OCI-LY7 (cell line): ENCODE measurements at regions not wholly inside any gene's neighbourhood (a gene's known extent, or its start where the extent isn't known, plus 50 kb on each side); places are given as distances from the start of the nearest gene placed in this dataset.

Source experiments
- BruUV-seq: library from RNA; stranded (reverse); fragments of 400-500 nt; replicated peaks from 2 replicates; lab custom pipeline; 2021; lab: Mats Ljungman, UMichigan
- CTCF ChIA-PET: fragments of 300-600 bp; sonication (Branson Sonifier 250); formaldehyde crosslinking; loops from one replicate; lab custom pipeline; 2022; ENCODE audit warnings: antibody characterized with exemption; ENCODE audit not compliant: unreplicated experiment; lab: Charles Lee
- POLR2A ChIA-PET: fragments of 300-600 bp; sonication (Branson Sonifier 250); formaldehyde crosslinking; loops from one replicate; lab custom pipeline; 2022; ENCODE audit warnings: antibody characterized with exemption; lab: Charles Lee
- DNase-seq: peaks from one replicate; pipeline ENCODE4 v3.0.0-alpha.2; 2015; ENCODE audit warnings: low spot score
- H2AFZ ChIP-seq: fragments of 200-600 bp; sonication (generic), shearing (Covaris generic); 2 replicates; pipeline ENCODE4 v1.6.1; 2014; ENCODE audit warnings: mild to moderate bottlenecking, antibody characterized with exemption, low read length, moderate library complexity
- H3K27ac ChIP-seq: fragments of 200-600 bp; sonication (generic); 2 replicates; pipeline ENCODE4 v1.5.1; 2014; ENCODE audit warnings: mixed run types, low read depth, mild to moderate bottlenecking, moderate library complexity, low read length, inconsistent platforms; ENCODE audit not compliant: poor library complexity, severe bottlenecking
- H3K36me3 ChIP-seq: fragments of 200-600 bp; sonication (generic); 2 replicates; pipeline ENCODE4 v1.6.1; 2014; ENCODE audit warnings: mild to moderate bottlenecking, antibody characterized with exemption, low read length, moderate library complexity, mixed read lengths; ENCODE audit not compliant: insufficient read depth
- H3K4me1 ChIP-seq: fragments of 200-600 bp; sonication (generic); 2 replicates; pipeline ENCODE4 v1.5.1; 2014; ENCODE audit warnings: mild to moderate bottlenecking, low read length; ENCODE audit not compliant: insufficient read depth, poor library complexity, severe bottlenecking
- H3K4me2 ChIP-seq: fragments of 200-600 bp; sonication (generic); 2 replicates; pipeline ENCODE4 v1.6.1; 2014; ENCODE audit warnings: mild to moderate bottlenecking, low read length
- H3K4me3 ChIP-seq: fragments of 200-600 bp; sonication (generic); 2 replicates; pipeline ENCODE4 v1.5.1; 2014; ENCODE audit warnings: mild to moderate bottlenecking, low read depth, low read length; ENCODE audit not compliant: poor library complexity, severe bottlenecking
- H3K79me2 ChIP-seq: fragments of 200-600 bp; sonication (generic); 2 replicates; pipeline ENCODE4 v1.6.1; 2016; ENCODE audit warnings: low read depth, mild to moderate bottlenecking, low read length, moderate library complexity, mixed read lengths; ENCODE audit not compliant: insufficient read depth
- H3K9me2 ChIP-seq: fragments of 200-600 bp; sonication (generic); 2 replicates; pipeline ENCODE4 v1.6.1; 2016; ENCODE audit warnings: mild to moderate bottlenecking, low read length, mixed read lengths; ENCODE audit not compliant: insufficient read depth
- H3K9me3 ChIP-seq: fragments of 200-600 bp; sonication (generic); 2 replicates; pipeline ENCODE4 v1.6.1; 2014; ENCODE audit warnings: mild to moderate bottlenecking, mixed run types, low read length, mixed read lengths
- H4K20me1 ChIP-seq: fragments of 200-600 bp; sonication (generic); 2 replicates; pipeline ENCODE4 v1.6.1; 2014; ENCODE audit warnings: mild to moderate bottlenecking, antibody characterized with exemption, low read length, moderate library complexity, mixed read lengths; ENCODE audit not compliant: insufficient read depth
- EZH2phosphoT487 ChIP-seq: fragments of 200-600 bp; sonication (generic); IDR thresholded peaks from 2 replicates; pipeline ENCODE4 v1.6.1; 2018; ENCODE audit warnings: low read depth, borderline replicate concordance, mild to moderate bottlenecking, mixed run types, antibody characterized with exemption, low read length, moderate library complexity, mixed read lengths
- intact Hi-C: fragments of 100-400 bp; cut with micrococcal nuclease; formaldehyde crosslinking; loops from one replicate; pipeline ENCODE4 v1.10.0; 2022; ENCODE audit not compliant: unreplicated experiment
- TF ChIP-seq, protein P1 (sequence below): fragments of 200-600 bp; sonication (generic); conservative IDR thresholded peaks from 2 replicates; pipeline ENCODE4 v1.5.1; 2014; ENCODE audit warnings: mild to moderate bottlenecking, antibody characterized with exemption, low read length, moderate library complexity, mixed read lengths

- CTCF ChIA-PET, result interaction anchor here (0.5 kb wide), 1 partner anchor 1865 kb away, joined by 3 read pairs; no protein-coding TSS in a partner anchor
- Histone ChIP-seq H3K4me3 (no peak overlapping the region), H4K20me1 (no peaks in the 10 kb centered on the region), H3K79me2 (no peaks in the 10 kb centered on the region), H3K36me3 (no peaks in the 10 kb centered on the region), H2AFZ (no peak overlapping the region), H3K9me3 (no peaks in the 10 kb centered on the region), H3K9me2 (no peaks in the 10 kb centered on the region), H3K4me2 (no peak overlapping the region), H3K27ac (no peak overlapping the region), H3K4me1 (no peaks in the 10 kb centered on the region)
- TF ChIP-seq, protein P1, sequence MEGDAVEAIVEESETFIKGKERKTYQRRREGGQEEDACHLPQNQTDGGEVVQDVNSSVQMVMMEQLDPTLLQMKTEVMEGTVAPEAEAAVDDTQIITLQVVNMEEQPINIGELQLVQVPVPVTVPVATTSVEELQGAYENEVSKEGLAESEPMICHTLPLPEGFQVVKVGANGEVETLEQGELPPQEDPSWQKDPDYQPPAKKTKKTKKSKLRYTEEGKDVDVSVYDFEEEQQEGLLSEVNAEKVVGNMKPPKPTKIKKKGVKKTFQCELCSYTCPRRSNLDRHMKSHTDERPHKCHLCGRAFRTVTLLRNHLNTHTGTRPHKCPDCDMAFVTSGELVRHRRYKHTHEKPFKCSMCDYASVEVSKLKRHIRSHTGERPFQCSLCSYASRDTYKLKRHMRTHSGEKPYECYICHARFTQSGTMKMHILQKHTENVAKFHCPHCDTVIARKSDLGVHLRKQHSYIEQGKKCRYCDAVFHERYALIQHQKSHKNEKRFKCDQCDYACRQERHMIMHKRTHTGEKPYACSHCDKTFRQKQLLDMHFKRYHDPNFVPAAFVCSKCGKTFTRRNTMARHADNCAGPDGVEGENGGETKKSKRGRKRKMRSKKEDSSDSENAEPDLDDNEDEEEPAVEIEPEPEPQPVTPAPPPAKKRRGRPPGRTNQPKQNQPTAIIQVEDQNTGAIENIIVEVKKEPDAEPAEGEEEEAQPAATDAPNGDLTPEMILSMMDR, result no peak
- TF ChIP-seq EZH2phosphoT487, result no peak
- intact Hi-C loops, result no loop called here
- BruUV-seq, result no TSS peak
- POLR2A ChIA-PET, result no interaction called here
- no peak for DNase-seq
These were observed 50.6 kb upstream of the RBFOX3 start for GRCh38 chr17:79661292-79662041.
